IPS-18c (cell line): ENCODE measurements at regions not wholly inside any gene's neighbourhood (a gene's known extent, or its start where the extent isn't known, plus 50 kb on each side); places are given as distances from the start of the nearest gene placed in this dataset.

ENCODE experiments used
- H3K4me3 ChIP-seq: 2 replicates; pipeline ENCODE4 v1.7.0; 2013; ENCODE audit warnings: low read depth, mild to moderate bottlenecking, low read length, moderate library complexity; ENCODE audit not compliant: insufficient read depth
- H3K9me3 ChIP-seq: one replicate; pipeline ENCODE4 v1.6.1; 2013; ENCODE audit warnings: mild to moderate bottlenecking, low read length, moderate library complexity; ENCODE audit not compliant: control insufficient read depth, insufficient read depth

- H3K4me3 ChIP-seq, result no peak overlapping the region
- no peaks in the 10 kb centered on the region for H3K9me3 ChIP-seq
Observed at GRCh38 chr5:124865603-124866354, 119.3 kb upstream of the ZNF608 start.

- Histone ChIP-seq H3K9me3 (no peaks in the 10 kb centered on the region), H3K4me3 (no peak overlapping the region)
Observed at GRCh38 chr5:124866355-124867136, 120.1 kb upstream of the ZNF608 start.

- Histone ChIP-seq H3K4me3 (no peak overlapping the region), H3K9me3 (no peaks in the 10 kb centered on the region)
Observed at GRCh38 chr5:124867137-124867704, 120.8 kb upstream of the ZNF608 start.

- no peak overlapping the region for H3K4me3 ChIP-seq
- H3K9me3 ChIP-seq, result no peaks in the 10 kb centered on the region
Observed at GRCh38 chr5:124868676-124869075, 122.2 kb upstream of the ZNF608 start.

GRCh38 chr5:124869426-124870033 is 123.1 kb upstream of the ZNF608 start:
- Histone ChIP-seq H3K4me3 (no peak overlapping the region), H3K9me3 (no peaks in the 10 kb centered on the region)

- no peaks in the 10 kb centered on the region for H3K9me3 ChIP-seq
- H3K4me3 ChIP-seq, result no peak overlapping the region
Observed at GRCh38 chr5:124870070-124870469, 123.6 kb upstream of the ZNF608 start.

- no peaks in the 10 kb centered on the region for H3K9me3 ChIP-seq
- no peak overlapping the region for H3K4me3 ChIP-seq
Observed at GRCh38 chr5:124871303-124871702, 124.9 kb upstream of the ZNF608 start.

GRCh38 chr5:124872086-124872485 is 125.6 kb upstream of the ZNF608 start:
- Histone ChIP-seq H3K4me3 (no peak overlapping the region), H3K9me3 (no peaks in the 10 kb centered on the region)

- no peaks in the 10 kb centered on the region for H3K9me3 ChIP-seq
- H3K4me3 ChIP-seq, result no peak overlapping the region
Observed at GRCh38 chr5:124872615-124873014, 126.2 kb upstream of the ZNF608 start.

- Histone ChIP-seq H3K9me3 (no peaks in the 10 kb centered on the region), H3K4me3 (no peak overlapping the region)
Observed at GRCh38 chr5:124873188-124873587, 126.7 kb upstream of the ZNF608 start.

- H3K9me3 ChIP-seq, result no peaks in the 10 kb centered on the region
- no peak overlapping the region for H3K4me3 ChIP-seq
Observed at GRCh38 chr5:124873713-124874112, 127.3 kb upstream of the ZNF608 start.

GRCh38 chr5:124876566-124876965 is 130.1 kb upstream of the ZNF608 start:
- Histone ChIP-seq H3K9me3 (peaks cover 2% of the 10 kb centered on the region), H3K4me3 (no peak overlapping the region)

GRCh38 chr5:124876983-124877382 is 130.5 kb upstream of the ZNF608 start:
- Histone ChIP-seq H3K4me3 (no peak overlapping the region), H3K9me3 (peaks cover 2% of the 10 kb centered on the region)

GRCh38 chr5:124877501-124878146 is 131.2 kb upstream of the ZNF608 start:
- Histone ChIP-seq H3K4me3 (no peak overlapping the region), H3K9me3 (peaks cover 2% of the 10 kb centered on the region)

GRCh38 chr5:124878583-124879342 is 132.3 kb upstream of the ZNF608 start:
- no peak overlapping the region for H3K4me3 ChIP-seq
- H3K9me3 ChIP-seq, result peaks cover 2% of the 10 kb centered on the region

- peaks cover 2% of the 10 kb centered on the region for H3K9me3 ChIP-seq
- H3K4me3 ChIP-seq, result no peak overlapping the region
Observed at GRCh38 chr5:124880903-124881697, 134.7 kb upstream of the ZNF608 start.
